Endodermal cell (in vitro differentiated cells): ENCODE measurements at regions not wholly inside any gene's neighbourhood (a gene's known extent, or its start where the extent isn't known, plus 50 kb on each side); places are given as distances from the start of the nearest gene placed in this dataset.
"Not testable (repeated sequence)": the region's sequence is repeated elsewhere in the genome, so short reads cannot be mapped to it uniquely, and the experiment has no call there.

ENCODE experiments used
- DNase-seq: peaks from one replicate; pipeline ENCODE4 v3.0.0-alpha.2; 2017
- H3K27ac ChIP-seq: 2 replicates; pipeline ENCODE4 v1.5.1; 2013; ENCODE audit warnings: mild to moderate bottlenecking, low read depth, low read length, moderate library complexity
- H3K27me3 ChIP-seq: 2 replicates; pipeline ENCODE4 v1.6.1; 2013; ENCODE audit warnings: mild to moderate bottlenecking, low read length, moderate library complexity; ENCODE audit not compliant: insufficient read depth, control insufficient read depth, poor library complexity, severe bottlenecking
- H3K36me3 ChIP-seq: 2 replicates; pipeline ENCODE4 v1.7.0; 2013; ENCODE audit warnings: mild to moderate bottlenecking, low read length, moderate library complexity; ENCODE audit not compliant: control insufficient read depth, insufficient read depth
- H3K4me1 ChIP-seq: one replicate; pipeline ENCODE4 v1.7.0; 2013; ENCODE audit warnings: low read length; ENCODE audit not compliant: control insufficient read depth, insufficient read depth
- H3K4me3 ChIP-seq: 2 replicates; pipeline ENCODE4 v1.5.1; 2013; ENCODE audit warnings: mild to moderate bottlenecking, low read length, moderate library complexity
- H3K9ac ChIP-seq: 2 replicates; pipeline ENCODE4 v1.6.1; 2013; ENCODE audit warnings: mild to moderate bottlenecking, low read length, moderate library complexity; ENCODE audit not compliant: poor library complexity, severe bottlenecking; ENCODE audit errors: extremely low read depth
- H3K9me3 ChIP-seq: 2 replicates; pipeline ENCODE4 v1.6.1; 2013; ENCODE audit warnings: mild to moderate bottlenecking, low read length, moderate library complexity; ENCODE audit not compliant: control insufficient read depth
- H3K27ac Mint-ChIP-seq: 2 replicates; pipeline ENCODE4 v1.8.0; 2020; ENCODE audit warnings: mixed read lengths
- H3K27me3 Mint-ChIP-seq: 2 replicates; pipeline ENCODE4 v1.8.0; 2021; ENCODE audit warnings: mild to moderate bottlenecking, mixed read lengths; ENCODE audit not compliant: insufficient read depth
- H3K36me3 Mint-ChIP-seq: 2 replicates; pipeline ENCODE4 v1.8.0; 2020; ENCODE audit warnings: low read depth, mixed read lengths
- H3K4me1 Mint-ChIP-seq: 2 replicates; pipeline ENCODE4 v1.8.0; 2020; ENCODE audit warnings: mixed read lengths
- H3K4me3 Mint-ChIP-seq: 2 replicates; pipeline ENCODE4 v1.8.0; 2020; ENCODE audit warnings: mild to moderate bottlenecking, moderate library complexity, mixed read lengths
- H3K9me3 Mint-ChIP-seq: 2 replicates; pipeline ENCODE4 v1.8.0; 2020; ENCODE audit warnings: mild to moderate bottlenecking, mixed read lengths
- WGBS, 2 experiments: methylation state at CpG; one replicate each; pipeline versions ENCODE4 v1.1.5 to v1.1.7; 2013; ENCODE audit warnings: missing lambda C conversion rate in 2 of 2, mixed read lengths in 1 of 2; ENCODE audit not compliant: insufficient coverage in 1 of 2, insufficient read length in 1 of 2; 5-methylcytosine and 5-hydroxymethylcytosine counted together
- TF ChIP-seq, protein P1 (sequence below): fragments of 200-600 bp; sonication (generic); conservative IDR thresholded peaks from 2 replicates; pipeline ENCODE4 v1.5.0; 2021; ENCODE audit warnings: antibody characterized with exemption, mild to moderate bottlenecking

DNA sequence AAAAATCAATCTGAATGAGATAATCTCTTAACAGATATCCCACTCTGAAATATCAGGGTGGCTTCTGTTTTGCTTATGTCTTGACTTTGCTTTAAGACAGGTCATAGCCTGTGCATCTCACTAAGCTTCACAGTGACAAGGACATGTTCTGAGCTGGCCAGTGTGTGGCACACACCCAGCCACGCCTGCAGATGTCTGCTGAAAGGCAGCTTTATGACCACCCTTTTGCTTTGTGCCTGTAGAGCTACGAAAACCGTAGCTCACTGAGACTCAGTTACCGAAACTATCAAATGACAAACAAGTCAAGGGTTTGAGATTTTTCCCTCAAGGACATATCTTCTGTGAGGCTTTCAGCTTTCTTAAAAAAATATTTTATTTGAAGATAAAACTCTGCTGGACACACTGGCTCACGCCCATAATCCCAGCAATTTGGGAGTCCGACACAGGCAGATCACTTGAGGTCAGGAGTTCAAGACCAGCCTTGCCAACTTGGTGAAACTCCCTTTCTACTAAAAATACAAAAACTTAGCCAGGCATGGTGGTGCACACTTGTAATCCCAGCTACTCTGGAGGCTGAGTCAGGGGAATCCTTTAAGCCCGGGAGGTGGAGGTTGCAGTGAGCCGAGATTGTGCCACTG is 233.2 kb downstream of the SPATA31A1 start:
- peaks cover 2% of the 10 kb centered on the region for H3K9me3 Mint-ChIP-seq
- Histone ChIP-seq H3K4me3 (no peak overlapping the region), H3K4me1 (no peaks in the 10 kb centered on the region), H3K9me3 (no peaks in the 10 kb centered on the region), H3K36me3 (no peaks in the 10 kb centered on the region), H3K27me3 (no peaks in the 10 kb centered on the region), H3K27ac (no peak overlapping the region), H3K9ac (no peak overlapping the region)
- H3K4me1 Mint-ChIP-seq, result no peaks in the 10 kb centered on the region
- H3K4me3 Mint-ChIP-seq, result no peak overlapping the region
- H3K27ac Mint-ChIP-seq, result no peak overlapping the region
- TF ChIP-seq, protein P1, sequence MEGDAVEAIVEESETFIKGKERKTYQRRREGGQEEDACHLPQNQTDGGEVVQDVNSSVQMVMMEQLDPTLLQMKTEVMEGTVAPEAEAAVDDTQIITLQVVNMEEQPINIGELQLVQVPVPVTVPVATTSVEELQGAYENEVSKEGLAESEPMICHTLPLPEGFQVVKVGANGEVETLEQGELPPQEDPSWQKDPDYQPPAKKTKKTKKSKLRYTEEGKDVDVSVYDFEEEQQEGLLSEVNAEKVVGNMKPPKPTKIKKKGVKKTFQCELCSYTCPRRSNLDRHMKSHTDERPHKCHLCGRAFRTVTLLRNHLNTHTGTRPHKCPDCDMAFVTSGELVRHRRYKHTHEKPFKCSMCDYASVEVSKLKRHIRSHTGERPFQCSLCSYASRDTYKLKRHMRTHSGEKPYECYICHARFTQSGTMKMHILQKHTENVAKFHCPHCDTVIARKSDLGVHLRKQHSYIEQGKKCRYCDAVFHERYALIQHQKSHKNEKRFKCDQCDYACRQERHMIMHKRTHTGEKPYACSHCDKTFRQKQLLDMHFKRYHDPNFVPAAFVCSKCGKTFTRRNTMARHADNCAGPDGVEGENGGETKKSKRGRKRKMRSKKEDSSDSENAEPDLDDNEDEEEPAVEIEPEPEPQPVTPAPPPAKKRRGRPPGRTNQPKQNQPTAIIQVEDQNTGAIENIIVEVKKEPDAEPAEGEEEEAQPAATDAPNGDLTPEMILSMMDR, result no peak
- H3K36me3 Mint-ChIP-seq, result no peaks in the 10 kb centered on the region
- no peak for DNase-seq
- H3K27me3 Mint-ChIP-seq, result no peaks in the 10 kb centered on the region
- WGBS, 2 experiments, result 82 to 85% methylated on average over 6 to 7 of the region's 8 CpGs

DNA sequence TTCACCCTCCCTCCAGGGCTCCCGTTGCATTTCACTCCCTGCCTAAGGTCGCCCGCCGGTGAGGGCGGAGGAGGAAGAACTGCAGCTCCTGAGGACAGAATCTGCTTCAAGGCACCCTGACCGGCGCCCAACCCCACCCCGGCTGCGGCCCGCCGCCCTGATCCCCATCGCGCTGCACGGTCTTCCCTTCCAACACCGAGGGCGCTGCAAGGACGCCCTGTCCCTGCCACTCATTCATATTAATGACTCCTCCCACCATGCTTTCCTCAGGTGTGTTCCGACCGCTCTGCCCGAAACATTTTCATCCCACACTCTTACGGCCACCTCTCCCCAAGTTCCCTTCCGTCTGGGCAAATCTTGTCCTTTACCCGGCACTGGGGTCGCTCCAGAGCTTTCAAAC is 248.6 kb downstream of the SPATA31A1 start:
- H3K4me1 ChIP-seq, H3K4me3 ChIP-seq, H3K4me1 Mint-ChIP-seq, H3K4me3 Mint-ChIP-seq, DNase-seq, H3K27ac Mint-ChIP-seq, H3K27me3 ChIP-seq, H3K9ac ChIP-seq, H3K27ac ChIP-seq, H3K9me3 ChIP-seq, H3K9me3 Mint-ChIP-seq, H3K27me3 Mint-ChIP-seq, H3K36me3 Mint-ChIP-seq, H3K36me3 ChIP-seq: not testable (repeated sequence)
- WGBS, 2 experiments, result no CpG with 5 or more reads among the region's 24 CpGs

DNA sequence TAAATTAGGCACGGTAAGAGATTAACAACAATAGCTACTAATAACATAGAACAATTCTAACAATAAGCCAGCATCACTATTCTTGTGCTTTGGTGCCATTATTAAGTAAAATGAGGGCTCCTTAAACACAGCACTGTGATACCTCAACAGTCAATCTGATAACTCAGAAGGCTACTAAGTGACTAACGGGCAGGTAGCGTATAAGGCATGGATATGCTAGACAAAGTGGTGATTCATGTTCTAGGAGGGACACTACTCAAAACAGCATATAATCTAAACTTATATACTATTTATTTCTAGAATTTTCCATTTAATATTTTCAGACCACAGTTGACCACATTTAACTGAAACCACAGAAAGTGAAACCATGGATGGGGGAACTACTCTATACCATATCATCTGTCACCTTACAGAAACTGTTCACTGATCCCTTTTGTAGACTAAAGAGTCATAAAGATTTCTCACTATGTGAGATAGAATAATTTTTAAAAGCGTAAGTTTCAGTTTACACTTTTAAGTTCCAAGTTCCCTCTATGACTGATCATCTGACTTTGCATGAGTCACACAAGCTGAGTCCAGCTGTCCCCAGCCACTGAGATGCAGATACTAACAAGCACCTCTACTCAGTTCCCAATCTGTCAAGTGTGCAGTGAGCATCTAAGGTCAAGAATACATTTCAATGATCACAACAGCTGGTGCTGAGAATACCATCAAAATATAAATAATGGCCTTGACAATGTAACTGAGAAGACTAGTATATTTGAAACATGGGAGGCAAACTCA is 256.2 kb downstream of the SPATA31A1 start:
- H3K9ac ChIP-seq, result not testable (repeated sequence)

DNA sequence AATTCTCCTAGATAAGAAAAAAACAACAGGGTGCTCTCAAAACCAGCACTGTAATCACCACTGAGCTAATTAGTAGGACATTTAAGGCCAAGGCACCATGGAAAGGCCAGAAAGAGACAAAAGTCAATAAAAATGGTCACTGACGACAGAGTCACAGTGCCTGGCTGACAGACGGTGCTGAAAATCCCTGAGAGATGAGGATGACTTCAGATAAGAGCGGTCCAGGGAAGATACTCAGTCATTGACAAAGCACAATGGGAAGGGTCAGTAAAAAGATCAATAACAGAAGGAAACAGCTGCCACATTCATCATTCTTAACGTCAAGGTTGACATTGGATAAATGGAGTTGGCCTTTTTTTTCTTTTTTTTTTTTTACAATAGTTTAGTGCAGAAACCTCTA is 261.0 kb downstream of the SPATA31A1 start:
- H3K36me3 Mint-ChIP-seq, H3K4me1 ChIP-seq, H3K4me1 Mint-ChIP-seq, H3K9me3 ChIP-seq, H3K27ac ChIP-seq, H3K4me3 ChIP-seq, H3K27ac Mint-ChIP-seq, H3K27me3 Mint-ChIP-seq, H3K9ac ChIP-seq, H3K9me3 Mint-ChIP-seq, H3K4me3 Mint-ChIP-seq, H3K27me3 ChIP-seq, DNase-seq, H3K36me3 ChIP-seq: not testable (repeated sequence)
- WGBS, 2 experiments, result no CpG with 5 or more reads among the region's 4 CpGs

More for the DNA sequence above, 256.2 kb downstream of the SPATA31A1 start:
- H3K9me3 ChIP-seq, DNase-seq, H3K9me3 Mint-ChIP-seq, H3K4me1 Mint-ChIP-seq, H3K4me3 ChIP-seq, H3K36me3 ChIP-seq, H3K27ac Mint-ChIP-seq, H3K4me1 ChIP-seq, H3K4me3 Mint-ChIP-seq, H3K27me3 ChIP-seq, H3K36me3 Mint-ChIP-seq, H3K27ac ChIP-seq, H3K27me3 Mint-ChIP-seq: not testable (repeated sequence)
- WGBS, 2 experiments, result no CpG with 5 or more reads among the region's 4 CpGs

DNA sequence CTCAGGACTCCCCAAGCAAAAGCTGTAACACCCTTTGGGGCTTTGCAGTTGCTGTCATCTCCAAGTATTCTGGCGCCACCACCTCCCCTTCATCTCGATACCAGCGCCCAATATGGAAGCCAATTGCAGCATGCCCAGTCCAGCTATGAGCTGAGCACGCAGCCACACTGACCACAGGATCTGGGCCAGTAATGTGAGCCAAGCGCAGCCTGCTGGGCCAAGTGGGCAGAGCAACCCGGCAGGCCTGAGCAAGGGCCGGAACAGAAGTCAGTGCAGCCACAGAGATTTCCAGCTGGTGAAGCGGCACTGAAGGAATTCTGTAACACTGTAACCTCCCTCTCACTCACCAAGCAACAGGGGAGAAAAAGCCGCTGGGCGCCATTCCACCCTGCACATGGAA is 268.6 kb downstream of the SPATA31A1 start:
- not testable (repeated sequence) for H3K27ac Mint-ChIP-seq, H3K36me3 ChIP-seq, DNase-seq, H3K27me3 Mint-ChIP-seq, H3K27me3 ChIP-seq, H3K9me3 Mint-ChIP-seq, H3K27ac ChIP-seq, H3K9ac ChIP-seq, H3K4me3 ChIP-seq, H3K36me3 Mint-ChIP-seq, H3K4me1 ChIP-seq, H3K4me1 Mint-ChIP-seq, H3K4me3 Mint-ChIP-seq, H3K9me3 ChIP-seq
- whole genome bisulfite sequencing, 2 experiments, result no CpG with 5 or more reads among the region's 10 CpGs

DNA sequence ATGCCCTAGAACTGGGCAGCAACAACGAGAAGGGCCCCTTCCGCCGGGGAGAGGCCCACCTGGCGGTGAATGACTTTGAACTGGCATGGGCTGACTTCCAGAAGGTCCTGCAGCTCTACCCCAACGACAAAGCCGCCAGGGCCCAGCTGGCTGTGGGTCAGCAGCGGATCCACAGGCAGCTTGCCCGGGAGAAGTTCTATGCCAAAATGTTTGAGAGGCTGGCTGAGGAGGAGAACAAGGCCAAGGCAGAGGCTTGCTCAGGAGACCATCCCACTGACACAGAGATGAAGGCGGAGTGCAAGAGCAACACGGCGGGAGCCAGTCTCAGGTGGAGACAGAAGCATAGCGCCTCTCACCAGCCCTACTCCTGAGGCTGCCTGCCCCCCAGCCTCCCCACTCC is 276.6 kb downstream of the SPATA31A1 start:
- not testable (repeated sequence) for H3K4me1 ChIP-seq, H3K9me3 Mint-ChIP-seq, H3K4me3 ChIP-seq, DNase-seq, H3K4me3 Mint-ChIP-seq, H3K4me1 Mint-ChIP-seq, H3K27me3 Mint-ChIP-seq, H3K9ac ChIP-seq, H3K36me3 ChIP-seq, H3K27ac Mint-ChIP-seq, H3K27me3 ChIP-seq, H3K36me3 Mint-ChIP-seq, H3K9me3 ChIP-seq, H3K27ac ChIP-seq
- WGBS, 2 experiments, result 81% methylated on average over 4 of the region's 12 CpGs; no CpG with 5 or more reads in 1 of the 2 experiments
